ENCODE measurements at regions not wholly inside any gene's neighbourhood (a gene's known extent, or its start where the extent isn't known, plus 50 kb on each side); places are given as distances from the start of the nearest gene placed in this dataset.

DNA sequence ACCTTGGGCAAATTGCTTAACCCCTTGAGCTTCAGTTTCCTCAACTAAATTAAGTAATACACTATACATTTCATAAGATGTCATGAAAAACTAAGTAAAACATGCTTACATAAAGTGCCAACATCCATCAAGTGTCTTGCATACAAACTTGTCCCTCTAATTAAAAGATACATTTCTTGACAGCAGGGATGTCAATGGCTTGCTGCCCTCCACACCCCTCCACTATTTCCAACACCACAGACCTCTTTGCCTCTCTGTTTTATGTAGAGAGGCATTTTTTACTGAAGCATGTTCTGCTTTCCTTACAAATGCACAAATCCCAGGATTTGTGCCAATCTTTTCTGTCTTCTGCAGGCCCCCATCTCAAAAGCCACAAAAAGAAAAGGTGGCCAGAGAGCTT is 89.0 kb upstream of the HOXC13 start:
- Histone ChIP-seq H3K27me3 (replicated peaks in 1 of 7) (peaks cover 0 to 66% (median 13%) of the 10 kb centered on the region in 7 donors), H3K4me3 (no peak overlapping the region), H3K27ac (no peak overlapping the region), H3K36me3 (no peaks in the 10 kb centered on the region), H3K9me3 (no peaks in the 10 kb centered on the region), H3K4me1 (no peaks in the 10 kb centered on the region)
- intact Hi-C loops (cut with DNase I; ENCODE audit: low total_unique reads) = no loop called here
- TF ChIP-seq, protein P1, sequence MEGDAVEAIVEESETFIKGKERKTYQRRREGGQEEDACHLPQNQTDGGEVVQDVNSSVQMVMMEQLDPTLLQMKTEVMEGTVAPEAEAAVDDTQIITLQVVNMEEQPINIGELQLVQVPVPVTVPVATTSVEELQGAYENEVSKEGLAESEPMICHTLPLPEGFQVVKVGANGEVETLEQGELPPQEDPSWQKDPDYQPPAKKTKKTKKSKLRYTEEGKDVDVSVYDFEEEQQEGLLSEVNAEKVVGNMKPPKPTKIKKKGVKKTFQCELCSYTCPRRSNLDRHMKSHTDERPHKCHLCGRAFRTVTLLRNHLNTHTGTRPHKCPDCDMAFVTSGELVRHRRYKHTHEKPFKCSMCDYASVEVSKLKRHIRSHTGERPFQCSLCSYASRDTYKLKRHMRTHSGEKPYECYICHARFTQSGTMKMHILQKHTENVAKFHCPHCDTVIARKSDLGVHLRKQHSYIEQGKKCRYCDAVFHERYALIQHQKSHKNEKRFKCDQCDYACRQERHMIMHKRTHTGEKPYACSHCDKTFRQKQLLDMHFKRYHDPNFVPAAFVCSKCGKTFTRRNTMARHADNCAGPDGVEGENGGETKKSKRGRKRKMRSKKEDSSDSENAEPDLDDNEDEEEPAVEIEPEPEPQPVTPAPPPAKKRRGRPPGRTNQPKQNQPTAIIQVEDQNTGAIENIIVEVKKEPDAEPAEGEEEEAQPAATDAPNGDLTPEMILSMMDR (IDR thresholded peaks at IDR 0.05 in 8 of 11, conservative IDR thresholded peaks at IDR 0.05 in 3 of 11) = no peak
- TF ChIP-seq POLR2AphosphoS5 (IDR thresholded peaks at IDR 0.05) (no peak), POLR2A (IDR thresholded peaks at IDR 0.05) (no peak)
- no peak for DNase-seq

DNA sequence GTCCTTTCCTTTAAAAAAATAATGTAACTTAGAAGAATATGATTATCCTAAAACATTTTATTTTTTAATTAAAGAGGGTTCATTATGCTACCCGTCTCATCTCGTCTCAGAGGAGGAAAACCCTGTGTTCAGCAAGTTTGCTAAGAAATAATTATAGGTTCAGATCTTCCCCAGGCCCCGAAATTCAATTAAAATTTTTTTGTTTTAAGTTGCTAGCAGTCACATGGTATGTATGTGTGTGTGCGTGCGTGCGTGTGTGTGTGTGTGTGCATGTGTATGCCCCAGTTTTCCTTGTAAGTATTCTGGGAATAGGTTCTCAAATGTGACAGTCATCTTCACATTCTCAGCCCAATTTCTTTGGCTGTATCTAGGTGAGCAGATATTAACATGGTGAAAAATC is 86.6 kb upstream of the HOXC13 start:
- no peak for DNase-seq
- WGBS, 5 donors = 84 to 96% (median 85%) methylated on average over 6 of the region's 6 CpGs
- TF ChIP-seq POLR2A (IDR thresholded peaks at IDR 0.05) (no peak), POLR2AphosphoS5 (IDR thresholded peaks at IDR 0.05) (no peak)
- Histone ChIP-seq H3K4me1 (no peaks in the 10 kb centered on the region), H3K4me3 (no peak overlapping the region), H3K36me3 (no peaks in the 10 kb centered on the region), H3K9me3 (no peaks in the 10 kb centered on the region), H3K27ac (no peak overlapping the region), H3K27me3 (replicated peaks in 1 of 7) (peaks cover 0 to 58% (median 7%) of the 10 kb centered on the region in 7 donors)
- intact Hi-C loops (cut with DNase I; ENCODE audit: low total_unique reads) = no loop called here

DNA sequence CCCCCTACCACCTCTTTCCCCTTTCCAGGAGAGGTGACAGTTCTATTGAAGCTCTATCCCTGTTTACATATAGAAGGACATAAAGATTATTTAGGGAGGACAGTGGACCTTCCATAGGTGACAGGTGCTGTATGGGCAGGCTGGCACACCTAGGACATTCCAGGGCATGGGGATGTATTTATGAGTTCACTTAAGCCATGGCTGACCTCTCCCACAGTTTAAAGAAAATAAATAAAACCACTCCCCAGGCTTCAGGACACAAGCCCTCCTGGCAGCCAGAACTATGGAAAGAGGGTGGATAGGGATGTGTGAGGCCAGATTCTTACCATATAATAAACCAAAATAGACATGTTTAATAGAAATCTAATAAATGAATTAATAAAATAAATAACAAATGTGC is 85.6 kb upstream of the HOXC13 start:
- TF ChIP-seq POLR2AphosphoS5 (IDR thresholded peaks at IDR 0.05) (no peak), POLR2A (IDR thresholded peaks at IDR 0.05) (no peak)
- TF ChIP-seq, protein P1 (IDR thresholded peaks at IDR 0.05 in 8 of 11, conservative IDR thresholded peaks at IDR 0.05 in 3 of 11) = no peak
- Histone ChIP-seq H3K27ac (no peak overlapping the region), H3K4me3 (no peak overlapping the region), H3K4me1 (no peaks in the 10 kb centered on the region), H3K27me3 (replicated peaks in 1 of 7) (peaks cover 0 to 59% (median 10%) of the 10 kb centered on the region in 7 donors), H3K9me3 (no peaks in the 10 kb centered on the region), H3K36me3 (no peaks in the 10 kb centered on the region)
- intact Hi-C loops (cut with DNase I; ENCODE audit: low total_unique reads) = no loop called here
- no peak for DNase-seq

DNA sequence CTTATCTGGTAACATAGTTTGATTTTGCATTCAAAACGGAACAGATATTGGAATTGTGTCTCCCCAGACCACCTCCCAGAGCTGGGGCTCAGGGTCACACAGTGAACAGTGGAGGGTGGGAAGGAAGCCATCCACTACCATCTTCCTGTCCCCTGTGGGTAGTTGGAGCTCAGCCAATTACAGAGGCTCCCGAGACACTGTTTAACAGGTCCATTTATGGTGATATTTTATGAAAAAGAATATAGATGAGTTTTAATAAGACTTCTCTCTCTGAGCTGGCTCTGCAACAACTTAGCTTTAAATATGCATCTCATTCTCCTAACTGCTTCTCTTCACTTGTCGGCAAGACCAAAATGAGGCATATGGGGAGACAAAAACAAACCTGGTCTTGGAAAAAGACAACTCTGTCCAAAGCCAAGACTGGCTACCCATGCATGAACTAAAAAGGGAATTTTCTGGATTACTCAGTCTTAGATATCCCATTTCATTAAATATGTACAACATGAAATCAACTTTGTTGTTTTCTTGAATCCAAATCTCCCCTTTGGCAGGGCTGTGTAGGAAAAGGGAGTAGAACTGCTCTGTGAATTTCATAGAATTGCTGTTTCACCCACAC is 83.8 kb upstream of the HOXC13 start:
- no peaks in the 10 kb centered on the region for H3K36me3 ChIP-seq
- H3K27ac ChIP-seq = no peak overlapping the region
- H3K4me3 ChIP-seq = no peak overlapping the region
- intact Hi-C loops (cut with DNase I; ENCODE audit: low total_unique reads) = no loop called here
- peaks cover 0 to 57% (median 12%) of the 10 kb centered on the region in 7 donors for H3K27me3 ChIP-seq (replicated peaks in 1 of 7)
- no peaks in the 10 kb centered on the region for H3K4me1 ChIP-seq
- no peak for DNase-seq
- 44 to 58% (median 52%) methylated on average over 3 of the region's 3 CpGs for WGBS, 5 donors
- H3K9me3 ChIP-seq = no peaks in the 10 kb centered on the region
- no peak for TF ChIP-seq POLR2AphosphoS5 (IDR thresholded peaks at IDR 0.05)
- TF ChIP-seq POLR2A (IDR thresholded peaks at IDR 0.05) = no peak
- TF ChIP-seq, protein P1 (IDR thresholded peaks at IDR 0.05 in 8 of 11, conservative IDR thresholded peaks at IDR 0.05 in 3 of 11) = no peak

DNA sequence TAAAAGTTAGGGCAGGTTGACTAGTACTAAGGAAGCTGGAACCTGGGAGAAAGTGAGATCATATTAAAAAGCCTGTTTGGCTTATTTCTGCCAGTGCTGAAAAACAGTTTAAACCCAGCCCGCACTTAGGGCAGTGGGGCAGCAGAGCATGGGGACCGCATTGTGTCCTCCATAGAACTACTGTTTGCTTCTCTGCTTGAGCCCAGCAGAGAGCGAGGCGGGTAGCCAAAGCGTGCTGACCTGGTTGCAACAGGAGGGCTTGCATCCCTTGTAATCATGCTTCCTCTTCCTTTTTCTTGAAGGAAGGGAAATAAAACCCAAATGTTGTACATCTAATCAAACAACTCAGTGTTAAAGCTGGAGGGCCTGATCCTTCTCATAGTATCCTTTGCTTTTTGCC is 82.5 kb upstream of the HOXC13 start:
- Histone ChIP-seq H3K4me3 (no peak overlapping the region), H3K27me3 (replicated peaks in 1 of 7) (peaks cover 0 to 58% (median 12%) of the 10 kb centered on the region in 7 donors), H3K27ac (no peak overlapping the region), H3K36me3 (no peaks in the 10 kb centered on the region), H3K9me3 (no peaks in the 10 kb centered on the region), H3K4me1 (no peaks in the 10 kb centered on the region)
- no peak for TF ChIP-seq POLR2A (IDR thresholded peaks at IDR 0.05)
- WGBS, 5 donors = 74 to 84% (median 77%) methylated on average over 5 of the region's 5 CpGs
- intact Hi-C loops (cut with DNase I; ENCODE audit: low total_unique reads) = no loop called here
- DNase-seq = no peak

Data from spleen (tissue), 11 donors.